ENCODE measurements at regions not wholly inside any gene's neighbourhood (a gene's known extent, or its start where the extent isn't known, plus 50 kb on each side); places are given as distances from the start of the nearest gene placed in this dataset.

DNA sequence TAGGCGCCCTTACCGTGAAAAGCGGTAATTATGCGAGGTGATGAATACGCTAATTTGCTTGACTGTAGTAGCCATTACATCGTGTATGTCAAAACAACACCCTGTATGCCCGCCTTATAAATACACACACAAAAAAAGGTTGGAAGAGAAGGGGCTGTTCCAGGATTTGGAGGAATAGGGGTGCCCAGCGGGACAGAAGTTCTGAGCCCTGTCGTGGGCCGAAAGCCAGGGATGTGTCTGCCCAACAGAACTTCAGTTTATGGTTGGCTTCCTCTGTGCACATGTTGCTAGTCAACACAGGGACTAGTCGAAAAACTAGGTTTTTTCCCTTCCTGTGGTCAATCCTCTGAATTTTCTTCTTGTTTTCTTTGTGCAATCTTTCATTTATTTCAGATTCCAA is 182.5 kb downstream of the ACKR3 start:
- Histone ChIP-seq H3K9me3 (replicated peaks; ENCODE audit: low read length) (no peaks in the 10 kb centered on the region), H3K27me3 (ENCODE audit: control insufficient read depth, insufficient read depth, low read length) (peaks cover 61% of the 10 kb centered on the region), H3K4me3 (ENCODE audit: low read length) (no peak overlapping the region), H3K9ac (ENCODE audit: low read depth, low read length) (no peak overlapping the region), H3K4me1 (ENCODE audit: control insufficient read depth, insufficient read depth, low read length) (peaks cover 10% of the 10 kb centered on the region), H3K4me2 (ENCODE audit: low read length) (no peak overlapping the region), H3K36me3 (ENCODE audit: insufficient read depth, low read length) (no peaks in the 10 kb centered on the region)

DNA sequence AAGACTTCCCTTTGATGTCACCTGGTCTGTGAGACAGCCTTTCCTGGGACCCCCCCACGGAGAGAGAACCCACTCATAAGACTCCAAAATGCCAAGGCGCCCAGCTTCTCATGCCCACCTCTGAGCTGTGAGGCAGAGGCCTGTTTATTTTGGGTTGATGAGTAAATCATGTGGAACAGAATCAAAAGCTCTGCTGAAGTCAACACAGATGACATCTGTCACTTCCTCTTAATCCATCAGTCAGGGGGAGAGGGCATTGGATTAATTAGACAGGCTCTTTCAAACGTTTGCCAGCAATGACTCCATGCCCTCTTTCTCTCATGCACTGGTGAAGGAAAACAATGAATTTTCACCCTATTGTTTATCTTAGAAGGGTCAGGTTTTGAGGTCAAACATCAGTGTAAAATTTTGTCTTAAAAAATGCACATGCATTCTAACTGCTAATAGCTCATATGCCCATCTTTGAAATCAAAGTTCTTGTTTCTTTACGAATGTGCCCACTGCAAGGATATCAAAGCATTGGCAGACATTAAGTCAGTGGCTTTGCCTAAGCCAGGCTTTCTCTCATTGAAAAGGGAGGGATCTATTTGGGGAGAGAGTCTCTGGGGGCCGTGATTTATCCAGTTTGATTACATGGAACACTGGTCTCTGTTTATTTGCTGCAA is 184.1 kb downstream of the ACKR3 start:
- H3K4me2 ChIP-seq (ENCODE audit: low read length) = no peak overlapping the region
- no peaks in the 10 kb centered on the region for H3K36me3 ChIP-seq (ENCODE audit: insufficient read depth, low read length)
- H3K9me3 ChIP-seq (replicated peaks; ENCODE audit: low read length) = no peaks in the 10 kb centered on the region
- no peak overlapping the region for H3K9ac ChIP-seq (ENCODE audit: low read depth, low read length)
- peaks cover 5% of the 10 kb centered on the region for H3K4me1 ChIP-seq (ENCODE audit: control insufficient read depth, insufficient read depth, low read length)
- no peak overlapping the region for H3K4me3 ChIP-seq (ENCODE audit: low read length)
- peaks cover 60% of the 10 kb centered on the region for H3K27me3 ChIP-seq (ENCODE audit: control insufficient read depth, insufficient read depth, low read length)

DNA sequence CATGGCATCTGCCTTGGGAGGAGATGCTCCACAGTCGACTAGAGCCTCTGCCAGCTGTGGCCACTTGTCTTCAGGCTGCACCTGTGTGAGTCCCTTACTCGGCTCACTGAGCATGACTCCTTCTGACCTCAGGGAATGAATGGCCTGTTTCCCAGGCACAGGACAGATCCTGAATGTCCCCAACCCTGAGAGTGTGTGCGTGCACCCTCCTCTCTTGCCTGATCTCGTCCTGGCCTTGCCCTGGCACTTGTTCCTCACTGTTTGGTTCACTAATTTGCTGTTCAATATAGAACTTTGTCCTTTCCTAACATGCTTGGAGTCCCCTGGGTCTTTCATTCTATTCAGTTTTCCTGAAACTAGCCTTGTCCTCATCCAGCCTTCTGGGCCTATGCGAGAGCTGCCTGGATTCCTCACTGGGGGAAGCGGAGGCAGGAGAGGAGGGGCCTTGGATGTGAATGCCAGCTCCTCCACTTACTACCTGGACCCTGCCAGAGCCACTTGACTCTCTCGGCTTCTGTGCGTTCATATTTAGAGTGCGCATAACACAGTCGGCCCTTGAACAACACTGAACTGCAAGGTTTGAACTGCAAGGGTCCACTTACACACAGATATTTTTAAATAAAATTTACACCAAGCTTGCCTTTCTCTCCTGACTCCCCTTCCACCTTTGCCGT is 184.8 kb downstream of the ACKR3 start:
- Histone ChIP-seq H3K4me2 (ENCODE audit: low read length) (no peak overlapping the region), H3K9ac (ENCODE audit: low read depth, low read length) (no peak overlapping the region), H3K9me3 (replicated peaks; ENCODE audit: low read length) (no peaks in the 10 kb centered on the region), H3K27me3 (ENCODE audit: control insufficient read depth, insufficient read depth, low read length) (peaks cover 60% of the 10 kb centered on the region), H3K36me3 (ENCODE audit: insufficient read depth, low read length) (no peaks in the 10 kb centered on the region), H3K4me1 (ENCODE audit: control insufficient read depth, insufficient read depth, low read length) (no peaks in the 10 kb centered on the region), H3K4me3 (ENCODE audit: low read length) (no peak overlapping the region)

DNA sequence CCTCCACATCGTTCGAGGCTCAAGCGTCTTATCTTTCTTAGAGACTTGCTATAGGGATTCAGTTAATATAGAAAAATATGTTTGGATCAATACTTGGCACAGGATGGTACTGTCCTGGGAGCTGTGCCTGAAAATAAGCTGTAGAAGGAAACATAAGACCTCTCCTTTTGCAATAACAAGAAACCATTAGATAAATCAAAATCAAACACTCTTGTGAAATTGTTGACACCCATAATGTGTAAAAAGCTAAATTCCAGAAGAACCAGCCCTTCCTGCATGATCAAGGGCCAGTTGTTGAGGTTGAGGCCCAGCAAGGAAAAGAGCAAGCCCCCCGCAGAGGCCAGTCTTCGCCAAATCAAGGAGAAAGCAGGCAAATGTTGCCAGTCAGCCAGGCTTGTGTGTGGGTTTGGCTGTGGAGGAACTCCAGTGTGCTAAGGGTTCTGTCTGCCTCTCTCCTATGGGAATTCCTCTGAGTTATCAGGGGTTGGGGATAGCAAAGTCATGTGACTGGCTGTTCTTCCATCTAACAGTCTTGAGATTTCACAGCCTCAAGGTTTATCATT is 185.7 kb downstream of the ACKR3 start:
- Histone ChIP-seq H3K9ac (ENCODE audit: low read depth, low read length) (no peak overlapping the region), H3K9me3 (replicated peaks; ENCODE audit: low read length) (no peaks in the 10 kb centered on the region), H3K4me2 (ENCODE audit: low read length) (no peak overlapping the region), H3K4me3 (ENCODE audit: low read length) (no peak overlapping the region), H3K4me1 (ENCODE audit: control insufficient read depth, insufficient read depth, low read length) (no peaks in the 10 kb centered on the region), H3K27me3 (ENCODE audit: control insufficient read depth, insufficient read depth, low read length) (peaks cover 56% of the 10 kb centered on the region), H3K36me3 (ENCODE audit: insufficient read depth, low read length) (no peaks in the 10 kb centered on the region)

DNA sequence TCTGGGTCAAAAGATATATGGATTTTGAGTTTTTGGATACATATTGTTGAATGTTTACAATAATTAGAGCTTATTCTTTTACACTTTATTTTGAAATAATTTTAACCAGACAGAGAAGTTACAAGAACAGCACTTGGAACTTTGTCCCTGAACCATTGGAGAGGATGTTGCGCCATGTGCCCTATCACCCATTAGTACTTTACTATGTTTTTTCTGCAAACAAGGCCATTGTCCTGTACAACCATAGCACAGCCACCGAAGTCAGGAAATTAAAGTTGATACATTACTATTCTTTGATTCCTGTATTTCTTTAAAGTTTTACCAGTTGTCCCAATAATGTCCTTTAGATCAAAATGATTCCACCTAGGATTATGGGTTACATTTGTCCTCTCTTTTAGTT is 188.8 kb downstream of the ACKR3 start:
- Histone ChIP-seq H3K4me3 (ENCODE audit: low read length) (no peak overlapping the region), H3K27me3 (ENCODE audit: control insufficient read depth, insufficient read depth, low read length) (peaks cover 56% of the 10 kb centered on the region), H3K9ac (ENCODE audit: low read depth, low read length) (no peak overlapping the region), H3K4me1 (ENCODE audit: control insufficient read depth, insufficient read depth, low read length) (no peaks in the 10 kb centered on the region), H3K9me3 (replicated peaks; ENCODE audit: low read length) (no peaks in the 10 kb centered on the region), H3K4me2 (ENCODE audit: low read length) (no peak overlapping the region), H3K36me3 (ENCODE audit: insufficient read depth, low read length) (no peaks in the 10 kb centered on the region)

DNA sequence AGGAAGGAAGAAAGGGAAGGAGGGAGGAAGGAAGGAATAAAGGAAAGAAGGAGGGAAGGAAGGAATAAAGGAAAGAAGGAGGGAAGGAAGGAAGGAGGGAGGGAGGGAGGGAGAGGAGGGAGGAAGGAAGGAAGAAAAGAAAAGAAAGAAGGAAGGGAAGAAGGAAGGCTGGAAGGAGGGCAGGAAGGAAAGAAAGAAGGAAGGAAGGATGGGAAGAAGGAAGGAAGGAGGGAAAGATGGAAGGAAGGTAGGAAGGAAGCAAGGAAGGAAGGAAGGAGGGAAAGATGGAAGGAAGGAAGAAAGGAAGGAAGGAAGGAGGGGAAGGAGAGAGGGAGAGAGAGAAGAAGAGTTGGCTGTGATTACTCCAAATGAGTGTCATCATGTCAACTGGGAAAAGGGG is 190.6 kb downstream of the ACKR3 start:
- H3K4me1 ChIP-seq (ENCODE audit: control insufficient read depth, insufficient read depth, low read length) = no peaks in the 10 kb centered on the region
- H3K36me3 ChIP-seq (ENCODE audit: insufficient read depth, low read length) = no peaks in the 10 kb centered on the region
- no peaks in the 10 kb centered on the region for H3K9me3 ChIP-seq (replicated peaks; ENCODE audit: low read length)
- no peak overlapping the region for H3K9ac ChIP-seq (ENCODE audit: low read depth, low read length)
- no peak overlapping the region for H3K4me3 ChIP-seq (ENCODE audit: low read length)
- no peak overlapping the region for H3K4me2 ChIP-seq (ENCODE audit: low read length)
- peaks cover 52% of the 10 kb centered on the region for H3K27me3 ChIP-seq (ENCODE audit: control insufficient read depth, insufficient read depth, low read length)

DNA sequence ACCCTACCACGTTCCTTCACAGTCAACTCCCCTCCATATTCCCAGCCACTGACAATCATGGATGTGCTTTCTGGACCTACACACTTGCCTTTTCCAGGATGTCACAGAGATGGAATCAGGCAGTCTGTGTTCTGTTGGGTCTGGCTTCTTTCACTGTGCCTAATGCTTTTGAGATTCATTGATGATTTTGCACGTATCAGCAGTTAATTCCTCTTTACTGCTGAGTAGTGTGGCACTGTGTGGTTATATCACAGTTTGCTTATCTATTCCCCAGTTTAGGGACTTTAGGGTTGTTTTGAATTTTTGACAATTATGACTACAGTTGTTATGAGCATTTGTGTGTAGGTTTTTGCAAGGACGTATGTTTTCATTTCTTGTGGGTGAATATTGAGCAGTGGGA is 191.7 kb downstream of the ACKR3 start:
- no peak overlapping the region for H3K9ac ChIP-seq (ENCODE audit: low read depth, low read length)
- H3K4me2 ChIP-seq (ENCODE audit: low read length) = no peak overlapping the region
- no peak overlapping the region for H3K4me3 ChIP-seq (ENCODE audit: low read length)
- peaks cover 44% of the 10 kb centered on the region for H3K27me3 ChIP-seq (ENCODE audit: control insufficient read depth, insufficient read depth, low read length)
- H3K36me3 ChIP-seq (ENCODE audit: insufficient read depth, low read length) = no peaks in the 10 kb centered on the region
- H3K4me1 ChIP-seq (ENCODE audit: control insufficient read depth, insufficient read depth, low read length) = no peaks in the 10 kb centered on the region
- no peaks in the 10 kb centered on the region for H3K9me3 ChIP-seq (replicated peaks; ENCODE audit: low read length)

DNA sequence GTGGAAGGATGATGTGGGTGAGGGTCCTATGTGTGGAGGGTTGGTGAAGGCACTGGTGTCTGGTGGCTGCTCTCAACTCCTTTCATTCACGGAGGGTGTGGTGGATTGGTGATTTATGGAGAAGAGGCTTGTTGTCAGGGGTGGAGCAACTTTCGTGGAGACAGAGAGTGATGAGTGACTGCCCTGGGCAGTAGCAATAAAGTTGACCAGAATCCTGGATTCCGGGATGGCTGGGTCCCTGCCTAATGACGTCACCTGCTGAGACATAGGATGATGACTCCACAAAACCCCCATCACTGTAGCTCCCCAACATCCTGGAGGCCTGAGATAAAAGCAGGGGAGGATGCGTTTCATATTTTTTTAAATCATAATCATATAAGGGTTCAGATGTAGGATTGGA is 193.0 kb downstream of the ACKR3 start:
- Histone ChIP-seq H3K4me1 (ENCODE audit: control insufficient read depth, insufficient read depth, low read length) (no peaks in the 10 kb centered on the region), H3K27me3 (ENCODE audit: control insufficient read depth, insufficient read depth, low read length) (peaks cover 42% of the 10 kb centered on the region), H3K4me3 (ENCODE audit: low read length) (no peak overlapping the region), H3K4me2 (ENCODE audit: low read length) (no peak overlapping the region), H3K9me3 (replicated peaks; ENCODE audit: low read length) (no peaks in the 10 kb centered on the region), H3K36me3 (ENCODE audit: insufficient read depth, low read length) (no peaks in the 10 kb centered on the region), H3K9ac (ENCODE audit: low read depth, low read length) (no peak overlapping the region)

DNA sequence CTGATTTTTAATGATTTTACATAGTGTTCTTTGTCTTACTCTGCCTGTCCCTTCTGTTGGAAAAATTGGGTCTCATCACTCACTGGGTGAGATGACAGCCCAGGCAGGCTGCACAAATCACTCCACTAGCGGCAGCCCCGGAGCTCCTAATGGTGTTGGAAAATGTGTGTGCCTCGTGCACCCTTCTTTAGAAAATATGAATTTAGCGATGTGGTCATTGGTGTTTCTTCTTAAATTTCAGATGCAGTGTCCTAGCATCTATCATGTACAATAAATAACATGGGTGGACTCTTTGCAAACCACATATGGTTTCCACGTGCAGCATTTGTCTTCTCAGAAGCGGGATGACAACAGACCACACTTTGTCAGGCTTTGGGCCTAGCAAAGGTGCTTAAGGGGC is 194.2 kb downstream of the ACKR3 start:
- Histone ChIP-seq H3K9ac (ENCODE audit: low read depth, low read length) (no peak overlapping the region), H3K27me3 (ENCODE audit: control insufficient read depth, insufficient read depth, low read length) (peaks cover 39% of the 10 kb centered on the region), H3K4me1 (ENCODE audit: control insufficient read depth, insufficient read depth, low read length) (peaks cover 7% of the 10 kb centered on the region), H3K4me3 (ENCODE audit: low read length) (no peak overlapping the region), H3K36me3 (ENCODE audit: insufficient read depth, low read length) (no peaks in the 10 kb centered on the region), H3K9me3 (replicated peaks; ENCODE audit: low read length) (no peaks in the 10 kb centered on the region), H3K4me2 (ENCODE audit: low read length) (no peak overlapping the region)

DNA sequence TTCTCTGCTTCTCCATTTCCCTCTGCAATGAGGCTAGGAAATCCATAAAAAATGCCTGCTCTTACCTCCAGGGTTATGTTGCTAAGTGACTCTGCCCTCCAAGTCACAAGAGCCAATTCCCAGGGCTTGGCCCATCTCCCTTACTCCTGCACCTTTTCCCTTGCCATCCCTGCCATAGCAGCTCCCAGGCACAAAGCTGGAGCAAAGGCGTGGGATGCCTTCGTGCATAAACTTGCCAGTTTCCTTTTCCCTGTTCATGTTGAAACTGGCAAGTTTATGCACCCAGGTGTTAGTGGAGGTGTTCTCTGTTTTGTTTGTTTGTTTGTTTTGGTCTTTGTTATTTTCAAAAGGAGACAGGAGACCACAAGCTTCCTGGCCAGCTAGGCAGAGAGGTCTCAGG is 195.1 kb downstream of the ACKR3 start:
- no peaks in the 10 kb centered on the region for H3K36me3 ChIP-seq (ENCODE audit: insufficient read depth, low read length)
- H3K9me3 ChIP-seq (replicated peaks; ENCODE audit: low read length) = no peaks in the 10 kb centered on the region
- no peak overlapping the region for H3K9ac ChIP-seq (ENCODE audit: low read depth, low read length)
- H3K4me1 ChIP-seq (ENCODE audit: control insufficient read depth, insufficient read depth, low read length) = peaks cover 15% of the 10 kb centered on the region
- H3K4me2 ChIP-seq (ENCODE audit: low read length) = no peak overlapping the region
- peaks cover 36% of the 10 kb centered on the region for H3K27me3 ChIP-seq (ENCODE audit: control insufficient read depth, insufficient read depth, low read length)
- H3K4me3 ChIP-seq (ENCODE audit: low read length) = no peak overlapping the region

DNA sequence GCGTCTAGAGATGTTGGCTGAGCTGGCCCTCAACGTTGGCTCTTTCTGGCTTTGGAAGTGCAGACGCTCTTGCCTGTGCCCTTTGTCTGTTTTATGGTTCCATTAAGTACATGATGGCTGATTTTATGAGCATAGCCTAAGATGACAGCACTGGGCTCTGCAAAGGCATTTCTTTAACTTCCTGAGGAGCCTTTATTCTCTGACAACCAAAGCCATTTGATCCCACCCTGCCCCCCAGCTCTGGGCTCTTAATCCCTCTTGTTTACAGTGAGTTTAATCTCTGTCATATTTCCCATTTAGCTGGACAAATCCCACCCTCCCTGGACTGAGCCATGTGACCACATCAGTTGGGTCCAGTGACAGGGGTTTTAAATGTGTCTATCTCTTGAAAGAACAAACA is 195.9 kb downstream of the ACKR3 start:
- Histone ChIP-seq H3K4me2 (ENCODE audit: low read length) (no peak overlapping the region), H3K36me3 (ENCODE audit: insufficient read depth, low read length) (no peaks in the 10 kb centered on the region), H3K9me3 (replicated peaks; ENCODE audit: low read length) (no peaks in the 10 kb centered on the region), H3K27me3 (ENCODE audit: control insufficient read depth, insufficient read depth, low read length) (peaks cover 34% of the 10 kb centered on the region), H3K9ac (ENCODE audit: low read depth, low read length) (no peak overlapping the region), H3K4me3 (ENCODE audit: low read length) (no peak overlapping the region), H3K4me1 (ENCODE audit: control insufficient read depth, insufficient read depth, low read length) (peaks cover 18% of the 10 kb centered on the region)

DNA sequence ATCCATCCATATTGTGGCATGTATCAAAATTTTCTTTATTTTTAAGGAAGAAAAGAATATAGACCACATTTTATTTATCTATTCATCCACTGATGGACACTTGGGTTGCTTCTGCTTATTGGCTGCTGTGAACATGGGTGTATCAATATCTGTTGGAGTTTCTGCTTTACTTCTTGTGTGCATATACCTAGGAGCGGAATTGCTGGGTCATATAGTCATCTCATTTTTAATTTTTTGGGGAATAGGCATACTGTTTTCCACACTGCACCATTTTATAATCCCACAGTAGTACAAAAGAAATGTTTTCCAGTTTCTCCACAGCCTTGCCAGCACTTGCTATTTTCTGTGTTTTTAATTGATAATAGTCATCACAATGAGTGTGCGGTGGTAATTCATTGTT is 197.2 kb downstream of the ACKR3 start:
- no peaks in the 10 kb centered on the region for H3K9me3 ChIP-seq (replicated peaks; ENCODE audit: low read length)
- no peak overlapping the region for H3K4me3 ChIP-seq (ENCODE audit: low read length)
- H3K27me3 ChIP-seq (ENCODE audit: control insufficient read depth, insufficient read depth, low read length) = peaks cover 26% of the 10 kb centered on the region
- H3K4me1 ChIP-seq (ENCODE audit: control insufficient read depth, insufficient read depth, low read length) = peaks cover 18% of the 10 kb centered on the region
- no peak overlapping the region for H3K4me2 ChIP-seq (ENCODE audit: low read length)
- no peak overlapping the region for H3K9ac ChIP-seq (ENCODE audit: low read depth, low read length)
- no peaks in the 10 kb centered on the region for H3K36me3 ChIP-seq (ENCODE audit: insufficient read depth, low read length)

All from skeletal muscle satellite cell (primary cell).